Glutamatergic neuron (in vitro differentiated cells): ENCODE measurements at regions not wholly inside any gene's neighbourhood (a gene's known extent, or its start where the extent isn't known, plus 50 kb on each side); places are given as distances from the start of the nearest gene placed in this dataset.

Experiments
- DNase-seq: peaks from one replicate; pipeline ENCODE4 v3.0.0; 2022
- H3K27ac Mint-ChIP-seq: one replicate; pipeline ENCODE4 v1.8.0; 2020; ENCODE audit warnings: mild to moderate bottlenecking, mixed read lengths, inconsistent platforms; ENCODE audit not compliant: unreplicated experiment
- H3K27me3 Mint-ChIP-seq: one replicate; pipeline ENCODE4 v1.8.0; 2020; ENCODE audit warnings: mild to moderate bottlenecking, moderate library complexity, mixed read lengths, inconsistent platforms; ENCODE audit not compliant: unreplicated experiment
- H3K36me3 Mint-ChIP-seq: one replicate; pipeline ENCODE4 v1.8.0; 2020; ENCODE audit warnings: mild to moderate bottlenecking, mixed read lengths, inconsistent platforms; ENCODE audit not compliant: unreplicated experiment
- H3K4me1 Mint-ChIP-seq: one replicate; pipeline ENCODE4 v1.8.0; 2020; ENCODE audit warnings: mild to moderate bottlenecking, low read depth, mixed read lengths, inconsistent platforms; ENCODE audit not compliant: unreplicated experiment
- H3K4me3 Mint-ChIP-seq: one replicate; pipeline ENCODE4 v1.8.0; 2020; ENCODE audit warnings: mild to moderate bottlenecking, mixed read lengths, inconsistent platforms; ENCODE audit not compliant: unreplicated experiment
- H3K9me3 Mint-ChIP-seq: one replicate; pipeline ENCODE4 v1.8.0; 2020; ENCODE audit warnings: mild to moderate bottlenecking, moderate library complexity, mixed read lengths, inconsistent platforms; ENCODE audit not compliant: unreplicated experiment
- TF ChIP-seq, protein P1 (sequence below): fragments of 200-600 bp; sonication (generic); IDR thresholded peaks from one replicate; pipeline ENCODE4 v1.5.0; 2021; ENCODE audit not compliant: partially characterized antibody, unreplicated experiment

DNA sequence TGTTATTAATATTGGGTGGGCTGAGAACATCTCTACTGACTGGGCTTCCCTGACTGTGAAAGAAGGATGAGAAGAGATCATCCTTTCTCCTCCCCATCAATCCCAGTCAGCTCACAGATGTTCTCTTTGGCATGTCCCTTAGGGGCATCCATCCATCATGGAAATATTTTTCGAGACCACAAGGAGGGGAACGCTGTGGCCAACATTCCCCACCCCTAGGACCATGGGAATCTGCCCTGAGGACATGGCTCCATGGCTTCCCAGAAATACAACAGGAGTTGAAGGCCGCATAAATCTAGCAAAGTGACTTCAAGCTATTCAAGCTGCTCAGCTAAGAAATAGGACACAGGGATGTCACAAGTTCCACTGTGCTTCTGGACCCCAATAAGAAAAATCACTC is 456.8 kb downstream of the MED13L start:
- DNase-seq, result no peak

DNA sequence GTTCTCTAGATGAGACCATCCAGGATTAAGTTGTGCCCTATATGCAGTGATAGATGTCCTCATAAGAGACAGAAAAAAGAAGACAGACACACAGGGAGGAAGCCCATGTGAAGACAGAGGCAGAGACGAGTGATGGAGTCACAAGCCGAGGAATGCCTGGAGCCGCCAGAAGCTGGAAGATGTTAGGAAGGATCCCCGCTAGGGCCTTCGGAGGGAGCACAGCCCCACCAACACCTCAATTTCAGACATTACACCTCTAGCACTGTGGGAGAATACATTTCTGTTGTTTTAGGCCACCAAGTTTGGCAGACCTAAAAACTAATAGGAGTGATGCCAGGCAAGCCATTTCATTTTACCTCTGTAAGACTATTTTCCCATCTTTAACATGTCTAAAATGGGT is 458.5 kb downstream of the MED13L start:
- H3K27ac Mint-ChIP-seq, result no peak overlapping the region
- no peaks in the 10 kb centered on the region for H3K36me3 Mint-ChIP-seq
- H3K9me3 Mint-ChIP-seq, result no peaks in the 10 kb centered on the region
- DNase-seq, result no peak
- TF ChIP-seq, protein P1, sequence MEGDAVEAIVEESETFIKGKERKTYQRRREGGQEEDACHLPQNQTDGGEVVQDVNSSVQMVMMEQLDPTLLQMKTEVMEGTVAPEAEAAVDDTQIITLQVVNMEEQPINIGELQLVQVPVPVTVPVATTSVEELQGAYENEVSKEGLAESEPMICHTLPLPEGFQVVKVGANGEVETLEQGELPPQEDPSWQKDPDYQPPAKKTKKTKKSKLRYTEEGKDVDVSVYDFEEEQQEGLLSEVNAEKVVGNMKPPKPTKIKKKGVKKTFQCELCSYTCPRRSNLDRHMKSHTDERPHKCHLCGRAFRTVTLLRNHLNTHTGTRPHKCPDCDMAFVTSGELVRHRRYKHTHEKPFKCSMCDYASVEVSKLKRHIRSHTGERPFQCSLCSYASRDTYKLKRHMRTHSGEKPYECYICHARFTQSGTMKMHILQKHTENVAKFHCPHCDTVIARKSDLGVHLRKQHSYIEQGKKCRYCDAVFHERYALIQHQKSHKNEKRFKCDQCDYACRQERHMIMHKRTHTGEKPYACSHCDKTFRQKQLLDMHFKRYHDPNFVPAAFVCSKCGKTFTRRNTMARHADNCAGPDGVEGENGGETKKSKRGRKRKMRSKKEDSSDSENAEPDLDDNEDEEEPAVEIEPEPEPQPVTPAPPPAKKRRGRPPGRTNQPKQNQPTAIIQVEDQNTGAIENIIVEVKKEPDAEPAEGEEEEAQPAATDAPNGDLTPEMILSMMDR, result no peak
- H3K4me1 Mint-ChIP-seq, result no peaks in the 10 kb centered on the region
- no peak overlapping the region for H3K4me3 Mint-ChIP-seq
- peaks cover 2% of the 10 kb centered on the region for H3K27me3 Mint-ChIP-seq

More for the DNA sequence above, 456.8 kb downstream of the MED13L start:
- Mint-ChIP-seq H3K4me3 (no peak overlapping the region), H3K36me3 (no peaks in the 10 kb centered on the region), H3K9me3 (no peaks in the 10 kb centered on the region), H3K27me3 (peaks cover 2% of the 10 kb centered on the region), H3K4me1 (no peaks in the 10 kb centered on the region), H3K27ac (no peak overlapping the region)
- TF ChIP-seq, protein P1, result no peak

DNA sequence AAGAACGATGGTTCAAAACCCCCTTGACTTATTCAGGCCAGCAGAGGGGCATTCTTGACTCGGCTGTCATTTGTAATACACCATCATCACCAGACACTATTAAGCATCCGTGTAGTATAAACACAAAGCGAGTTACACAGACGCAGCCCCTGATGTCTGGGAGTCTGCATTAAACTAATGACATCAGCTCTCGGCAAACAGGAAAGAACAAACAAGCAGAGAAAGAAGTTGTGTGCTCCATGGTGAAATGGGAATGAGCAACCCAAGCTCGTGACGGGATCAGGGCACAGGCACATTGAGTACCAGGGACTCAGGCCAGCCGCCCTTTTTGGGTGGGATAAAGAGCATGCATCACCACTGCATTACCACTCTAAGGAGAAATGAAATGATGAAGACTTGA is 460.1 kb downstream of the MED13L start:
- Mint-ChIP-seq H3K27me3 (peaks cover 2% of the 10 kb centered on the region), H3K4me1 (no peaks in the 10 kb centered on the region), H3K9me3 (peaks cover 2% of the 10 kb centered on the region), H3K36me3 (no peaks in the 10 kb centered on the region), H3K27ac (no peak overlapping the region), H3K4me3 (no peak overlapping the region)
- DNase-seq, result no peak
- TF ChIP-seq, protein P1, result no peak

DNA sequence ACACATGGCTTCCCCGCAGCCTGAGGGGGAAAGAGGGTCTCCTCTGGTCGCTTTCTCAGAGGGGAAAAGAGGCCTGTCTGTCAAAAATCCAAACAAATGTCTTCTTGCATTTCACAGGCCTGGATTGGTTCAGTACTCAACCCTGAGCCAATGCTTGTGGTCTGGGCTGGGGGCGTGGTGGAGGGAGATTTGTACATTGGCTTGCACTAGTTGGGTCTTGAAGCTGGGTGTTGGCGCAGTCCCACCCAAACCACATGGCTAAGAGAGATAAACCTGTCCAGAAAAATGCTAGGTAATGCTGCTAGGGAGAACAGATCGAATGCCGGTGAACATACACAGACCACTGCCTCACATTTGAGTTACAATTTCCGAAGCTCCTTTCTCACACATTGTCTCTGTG is 461.6 kb downstream of the MED13L start:
- TF ChIP-seq, protein P1, result no peak
- Mint-ChIP-seq H3K9me3 (peaks cover 2% of the 10 kb centered on the region), H3K36me3 (no peaks in the 10 kb centered on the region), H3K27ac (no peak overlapping the region), H3K4me1 (no peaks in the 10 kb centered on the region), H3K4me3 (no peak overlapping the region), H3K27me3 (no peaks in the 10 kb centered on the region)
- no peak for DNase-seq

DNA sequence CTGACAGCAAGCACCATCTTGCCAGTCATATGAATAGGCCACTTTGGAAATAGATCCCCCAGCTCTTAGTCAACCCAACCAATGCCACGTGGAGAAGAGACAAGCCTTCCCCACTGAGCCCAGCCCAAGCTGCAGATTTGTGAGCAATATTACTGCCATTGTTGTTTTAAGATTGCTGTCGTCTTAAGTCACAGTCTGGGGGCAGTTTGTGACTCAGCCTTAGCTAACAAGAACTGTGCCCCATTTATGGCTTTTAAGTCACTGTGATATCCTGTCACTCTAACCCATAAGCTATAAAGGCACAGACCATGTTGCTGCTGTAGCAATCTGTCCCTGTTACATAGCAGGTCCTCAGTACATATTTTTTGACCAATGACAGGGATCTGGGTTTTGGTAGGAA is 464.2 kb downstream of the MED13L start:
- TF ChIP-seq, protein P1, result no peak
- Mint-ChIP-seq H3K27ac (no peak overlapping the region), H3K27me3 (no peaks in the 10 kb centered on the region), H3K4me3 (no peak overlapping the region), H3K9me3 (peaks cover 2% of the 10 kb centered on the region), H3K4me1 (no peaks in the 10 kb centered on the region), H3K36me3 (no peaks in the 10 kb centered on the region)
- DNase-seq, result no peak
